Panc1 (cell line): ENCODE measurements at regions not wholly inside any gene's neighbourhood (a gene's known extent, or its start where the extent isn't known, plus 50 kb on each side); places are given as distances from the start of the nearest gene placed in this dataset.

Source experiments
- ATAC-seq: fragments of 200-7000 bp; cut with Tn5 transposase; 2 replicates; pipeline ENCODE4 v1.9.1; 2020; ENCODE audit warnings: mild to moderate bottlenecking, moderate library complexity
- BruUV-seq: library from RNA; stranded (reverse); fragments of 400-500 nt; replicated peaks from 2 replicates; lab custom pipeline; 2021; lab: Mats Ljungman, UMichigan
- CTCF ChIA-PET: fragments of 300-600 bp; sonication (Branson Sonifier 250); formaldehyde crosslinking; loops from one replicate; lab custom pipeline; 2022; ENCODE audit warnings: antibody characterized with exemption; lab: Charles Lee
- POLR2A ChIA-PET: fragments of 300-600 bp; sonication (Branson Sonifier 250); formaldehyde crosslinking; loops from one replicate; lab custom pipeline; 2022; ENCODE audit warnings: antibody characterized with exemption; lab: Charles Lee
- DNase-seq: peaks from one replicate; pipeline ENCODE4 v3.0.0-alpha.2; 2010; ENCODE audit warnings: low read depth, low spot score
- H3K27ac ChIP-seq: 2 replicates; pipeline ENCODE4 v1.5.1; 2011; ENCODE audit warnings: mild to moderate bottlenecking, low read length, inconsistent platforms
- H3K27me3 ChIP-seq: fragments of 200-500 bp; sonication (Bioruptor generic); 2 replicates; pipeline ENCODE4 v1.6.0; 2014; ENCODE audit warnings: low read length, inconsistent platforms; ENCODE audit not compliant: control insufficient read depth, insufficient read depth
- H3K36me3 ChIP-seq: fragments of 200-500 bp; sonication (Bioruptor generic); 2 replicates; pipeline ENCODE4 v1.5.1; 2014; ENCODE audit warnings: inconsistent platforms, mild to moderate bottlenecking, low read length, moderate library complexity; ENCODE audit not compliant: control insufficient read depth, insufficient read depth
- H3K4me1 ChIP-seq: 2 replicates; pipeline ENCODE4 v1.5.1; 2011; ENCODE audit warnings: inconsistent platforms, mild to moderate bottlenecking, low read length, moderate library complexity; ENCODE audit not compliant: control insufficient read depth, insufficient read depth
- H3K4me3 ChIP-seq, 2 experiments: 2 replicates each; pipeline ENCODE4 v1.5.1; 2011 to 2012; ENCODE audit warnings: low read depth in 2 of 2, low read length in 2 of 2, mild to moderate bottlenecking in 2 of 2, inconsistent platforms in 1 of 2, moderate library complexity in 1 of 2
- H3K9me3 ChIP-seq: fragments of 200-500 bp; sonication (Bioruptor generic); 2 replicates; pipeline ENCODE4 v1.5.1; 2014; ENCODE audit warnings: low read depth, mild to moderate bottlenecking, inconsistent platforms, low read length, moderate library complexity; ENCODE audit not compliant: control insufficient read depth, insufficient read depth
- POLR2AphosphoS5 ChIP-seq: IDR thresholded peaks from 2 replicates; pipeline ENCODE4 v1.6.1; 2012; ENCODE audit warnings: mild to moderate bottlenecking, low read depth, low read length, moderate library complexity
- SIN3A ChIP-seq: IDR thresholded peaks from 2 replicates; pipeline ENCODE4 v1.6.1; 2012; ENCODE audit warnings: low read depth, mild to moderate bottlenecking, low read length, moderate library complexity, borderline replicate concordance; ENCODE audit not compliant: insufficient read depth
- TCF7L2 ChIP-seq: IDR thresholded peaks from 2 replicates; pipeline ENCODE4 v1.6.1; 2011; ENCODE audit warnings: mild to moderate bottlenecking, low read depth, low read length, inconsistent platforms
- in situ Hi-C: cut with HindIII; loops from 2 replicates; pipeline ENCODE4 v1.10.0; 2016; ENCODE audit warnings: low sequenced_read_pairs, low pct_unique_long_range_greater_than_20kb
- intact Hi-C: fragments of 100-400 bp; cut with micrococcal nuclease; formaldehyde crosslinking; loops from one replicate; pipeline ENCODE4 v1.10.0; 2022; ENCODE audit not compliant: unreplicated experiment
- TF ChIP-seq, protein P1 (sequence below), 2 experiments: IDR thresholded peaks; 2 replicates each; pipeline ENCODE4 v1.6.1; 2011 to 2012; ENCODE audit warnings: low read depth in 2 of 2, control low read depth in 1 of 2, low read length in 1 of 2, mild to moderate bottlenecking in 1 of 2, moderate library complexity in 1 of 2; ENCODE audit not compliant: insufficient read depth in 1 of 2
- TF ChIP-seq, protein P2 (sequence below): fragments of 450-650 bp; IDR thresholded peaks from 2 replicates; pipeline ENCODE4 v1.5.1; 2017; ENCODE audit warnings: mild to moderate bottlenecking

- Histone ChIP-seq H3K4me1 (no peaks in the 10 kb centered on the region), H3K36me3 (no peaks in the 10 kb centered on the region), H3K27ac (no peak overlapping the region), H3K4me3 (no peak overlapping the region), H3K27me3 (no peaks in the 10 kb centered on the region), H3K9me3 (no peaks in the 10 kb centered on the region)
- CTCF ChIA-PET, result no interaction called here
- TF ChIP-seq TCF7L2, result no peak
- no peak for TF ChIP-seq POLR2AphosphoS5
- intact Hi-C loops, result no loop called here
- in situ Hi-C loops, result no loop called here
- no peak for ATAC-seq
- POLR2A ChIA-PET, result no interaction called here
- BruUV-seq, result no TSS peak
- DNase-seq, result no peak
Measured at GRCh38 chr9:89720696-89721175, 115.9 kb downstream of the GADD45G start.

- in situ Hi-C loops, result no loop called here
- no peak for DNase-seq
- no peak overlapping the region for H3K4me3 ChIP-seq
- H3K9me3 ChIP-seq, result no peaks in the 10 kb centered on the region
- TF ChIP-seq TCF7L2, result no peak
- no peak for TF ChIP-seq SIN3A
- TF ChIP-seq, protein P1, sequence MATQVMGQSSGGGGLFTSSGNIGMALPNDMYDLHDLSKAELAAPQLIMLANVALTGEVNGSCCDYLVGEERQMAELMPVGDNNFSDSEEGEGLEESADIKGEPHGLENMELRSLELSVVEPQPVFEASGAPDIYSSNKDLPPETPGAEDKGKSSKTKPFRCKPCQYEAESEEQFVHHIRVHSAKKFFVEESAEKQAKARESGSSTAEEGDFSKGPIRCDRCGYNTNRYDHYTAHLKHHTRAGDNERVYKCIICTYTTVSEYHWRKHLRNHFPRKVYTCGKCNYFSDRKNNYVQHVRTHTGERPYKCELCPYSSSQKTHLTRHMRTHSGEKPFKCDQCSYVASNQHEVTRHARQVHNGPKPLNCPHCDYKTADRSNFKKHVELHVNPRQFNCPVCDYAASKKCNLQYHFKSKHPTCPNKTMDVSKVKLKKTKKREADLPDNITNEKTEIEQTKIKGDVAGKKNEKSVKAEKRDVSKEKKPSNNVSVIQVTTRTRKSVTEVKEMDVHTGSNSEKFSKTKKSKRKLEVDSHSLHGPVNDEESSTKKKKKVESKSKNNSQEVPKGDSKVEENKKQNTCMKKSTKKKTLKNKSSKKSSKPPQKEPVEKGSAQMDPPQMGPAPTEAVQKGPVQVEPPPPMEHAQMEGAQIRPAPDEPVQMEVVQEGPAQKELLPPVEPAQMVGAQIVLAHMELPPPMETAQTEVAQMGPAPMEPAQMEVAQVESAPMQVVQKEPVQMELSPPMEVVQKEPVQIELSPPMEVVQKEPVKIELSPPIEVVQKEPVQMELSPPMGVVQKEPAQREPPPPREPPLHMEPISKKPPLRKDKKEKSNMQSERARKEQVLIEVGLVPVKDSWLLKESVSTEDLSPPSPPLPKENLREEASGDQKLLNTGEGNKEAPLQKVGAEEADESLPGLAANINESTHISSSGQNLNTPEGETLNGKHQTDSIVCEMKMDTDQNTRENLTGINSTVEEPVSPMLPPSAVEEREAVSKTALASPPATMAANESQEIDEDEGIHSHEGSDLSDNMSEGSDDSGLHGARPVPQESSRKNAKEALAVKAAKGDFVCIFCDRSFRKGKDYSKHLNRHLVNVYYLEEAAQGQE (IDR thresholded peaks at IDR 0.05; ENCODE audit: insufficient read depth in 1 of 2, low read depth in 2 of 2, low read length in 1 of 2), result no peak
- intact Hi-C loops, result no loop called here
- ChIA-PET CTCF (no interaction called here), POLR2A (no interaction called here)
- no peak for ATAC-seq
- H3K27me3 ChIP-seq, result no peaks in the 10 kb centered on the region
- no peak overlapping the region for H3K27ac ChIP-seq
- H3K36me3 ChIP-seq, result no peaks in the 10 kb centered on the region
- no peaks in the 10 kb centered on the region for H3K4me1 ChIP-seq
- BruUV-seq, result no TSS peak
Measured at GRCh38 chr9:89721176-89721700, 116.4 kb downstream of the GADD45G start.

DNA sequence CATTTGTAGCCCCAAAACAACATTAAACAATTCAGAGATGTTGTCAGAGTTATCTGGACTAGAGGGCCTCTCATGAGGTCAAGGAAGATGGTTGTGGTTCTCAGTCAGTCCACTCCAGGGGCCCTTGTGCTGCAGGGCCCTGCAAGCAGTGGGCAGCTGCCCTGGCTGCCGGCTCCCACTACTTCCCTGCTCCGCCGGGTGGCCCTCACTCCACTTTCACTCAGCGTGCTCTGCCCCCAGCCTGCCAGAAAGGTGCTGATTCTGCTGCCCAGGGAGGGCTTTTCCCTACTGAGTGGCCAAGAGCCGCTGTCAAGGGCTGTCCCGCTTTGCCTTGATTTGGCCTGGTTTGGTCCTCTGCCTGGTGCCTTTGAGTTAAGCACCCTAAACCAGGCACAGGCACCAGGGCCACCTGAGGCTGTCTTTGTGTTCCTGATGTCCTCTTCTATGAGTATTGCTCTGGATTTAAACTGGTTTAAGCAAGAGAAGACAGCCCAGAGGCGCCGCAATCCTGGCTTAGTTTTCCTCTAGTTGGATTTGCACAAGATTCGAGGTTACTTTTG is 117.2 kb downstream of the GADD45G start:
- intact Hi-C loops (no loop called here), in situ Hi-C loops (no loop called here)
- no peaks in the 10 kb centered on the region for H3K36me3 ChIP-seq
- no peaks in the 10 kb centered on the region for H3K27me3 ChIP-seq
- ATAC-seq (no peak), DNase-seq (no peak)
- no peak overlapping the region for H3K27ac ChIP-seq
- TF ChIP-seq SIN3A, result no peak
- no peak for TF ChIP-seq POLR2AphosphoS5
- TF ChIP-seq, protein P2, sequence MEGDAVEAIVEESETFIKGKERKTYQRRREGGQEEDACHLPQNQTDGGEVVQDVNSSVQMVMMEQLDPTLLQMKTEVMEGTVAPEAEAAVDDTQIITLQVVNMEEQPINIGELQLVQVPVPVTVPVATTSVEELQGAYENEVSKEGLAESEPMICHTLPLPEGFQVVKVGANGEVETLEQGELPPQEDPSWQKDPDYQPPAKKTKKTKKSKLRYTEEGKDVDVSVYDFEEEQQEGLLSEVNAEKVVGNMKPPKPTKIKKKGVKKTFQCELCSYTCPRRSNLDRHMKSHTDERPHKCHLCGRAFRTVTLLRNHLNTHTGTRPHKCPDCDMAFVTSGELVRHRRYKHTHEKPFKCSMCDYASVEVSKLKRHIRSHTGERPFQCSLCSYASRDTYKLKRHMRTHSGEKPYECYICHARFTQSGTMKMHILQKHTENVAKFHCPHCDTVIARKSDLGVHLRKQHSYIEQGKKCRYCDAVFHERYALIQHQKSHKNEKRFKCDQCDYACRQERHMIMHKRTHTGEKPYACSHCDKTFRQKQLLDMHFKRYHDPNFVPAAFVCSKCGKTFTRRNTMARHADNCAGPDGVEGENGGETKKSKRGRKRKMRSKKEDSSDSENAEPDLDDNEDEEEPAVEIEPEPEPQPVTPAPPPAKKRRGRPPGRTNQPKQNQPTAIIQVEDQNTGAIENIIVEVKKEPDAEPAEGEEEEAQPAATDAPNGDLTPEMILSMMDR, result no peak
- no peak for TF ChIP-seq TCF7L2
- TF ChIP-seq, protein P1 (IDR thresholded peaks at IDR 0.05; ENCODE audit: insufficient read depth in 1 of 2, low read depth in 2 of 2, low read length in 1 of 2), result no peak
- H3K4me1 ChIP-seq, result no peaks in the 10 kb centered on the region
- CTCF ChIA-PET, result no interaction called here
- no TSS peak for BruUV-seq
- H3K4me3 ChIP-seq, result no peak overlapping the region
- no peaks in the 10 kb centered on the region for H3K9me3 ChIP-seq
- POLR2A ChIA-PET, result no interaction called here
